Kidney tubule cell (primary cell): ENCODE measurements at regions not wholly inside any gene's neighbourhood (a gene's known extent, or its start where the extent isn't known, plus 50 kb on each side); places are given as distances from the start of the nearest gene placed in this dataset.

ENCODE experiments used
- DNase-seq: peaks from one replicate; pipeline ENCODE4 v3.0.0-alpha.2; 2018; ENCODE audit warnings: low spot score

- no peak for DNase-seq
Measured at GRCh38 chr2:21253311-21254027, 129.7 kb downstream of the TDRD15 start.

GRCh38 chr2:21254170-21254965 lies 130.6 kb downstream of the TDRD15 start:
- no peak for DNase-seq

- DNase-seq, result peak; percentile 92
Measured at GRCh38 chr2:21256006-21256405, 132.2 kb downstream of the TDRD15 start.

- peak; percentile 21 for DNase-seq
Measured at GRCh38 chr2:21257621-21258020, 133.9 kb downstream of the TDRD15 start.

- no peak for DNase-seq
Measured at GRCh38 chr2:21258082-21258481, 134.3 kb downstream of the TDRD15 start.

- DNase-seq, result no peak
Measured at GRCh38 chr2:21260311-21260710, 136.5 kb downstream of the TDRD15 start.

GRCh38 chr2:21261591-21261990 lies 137.8 kb downstream of the TDRD15 start:
- no peak for DNase-seq

GRCh38 chr2:21262426-21262940 lies 138.7 kb downstream of the TDRD15 start:
- no peak for DNase-seq

GRCh38 chr2:21263622-21264021 lies 139.9 kb downstream of the TDRD15 start:
- no peak for DNase-seq

GRCh38 chr2:21265752-21266151 lies 142.0 kb downstream of the TDRD15 start:
- no peak for DNase-seq

GRCh38 chr2:21267232-21267835 lies 143.6 kb downstream of the TDRD15 start:
- no peak for DNase-seq

- DNase-seq, result peak; percentile 25
Measured at GRCh38 chr2:21268197-21268877, 144.6 kb downstream of the TDRD15 start.

GRCh38 chr2:21268878-21269224 lies 145.1 kb downstream of the TDRD15 start:
- DNase-seq, result no peak

- peak; percentile 19 for DNase-seq
Measured at GRCh38 chr2:21269382-21269781, 145.6 kb downstream of the TDRD15 start.

GRCh38 chr2:21270083-21270491 lies 146.3 kb downstream of the TDRD15 start:
- no peak for DNase-seq

GRCh38 chr2:21270708-21271122 lies 146.9 kb downstream of the TDRD15 start:
- DNase-seq, result no peak

- no peak for DNase-seq
Measured at GRCh38 chr2:21276163-21276562, 152.4 kb downstream of the TDRD15 start.

- no peak for DNase-seq
Measured at GRCh38 chr2:21277068-21278056, 153.6 kb downstream of the TDRD15 start.

GRCh38 chr2:21279525-21279924 lies 155.8 kb downstream of the TDRD15 start:
- no peak for DNase-seq

GRCh38 chr2:21280793-21281192 lies 157.0 kb downstream of the TDRD15 start:
- no peak for DNase-seq

- DNase-seq, result no peak
Measured at GRCh38 chr2:21281384-21281783, 157.6 kb downstream of the TDRD15 start.
